Parathyroid adenoma (tissue), 2 donors: ENCODE measurements at regions not wholly inside any gene's neighbourhood (a gene's known extent, or its start where the extent isn't known, plus 50 kb on each side); places are given as distances from the start of the nearest gene placed in this dataset.

ENCODE experiments used
- H2AFZ ChIP-seq: fragments of 300-600 bp; sonication (generic); one replicate; pipeline ENCODE4 v1.7.0; 2017; ENCODE audit warnings: antibody characterized with exemption, mild to moderate bottlenecking
- H3K27ac ChIP-seq: fragments of 300-600 bp; sonication (generic); one replicate; pipeline ENCODE4 v1.7.0; 2017
- H3K27me3 ChIP-seq: fragments of 300-600 bp; sonication (generic); one replicate; pipeline ENCODE4 v1.7.0; 2017; ENCODE audit warnings: low read length; ENCODE audit not compliant: control insufficient read depth, insufficient read depth
- H3K36me3 ChIP-seq: fragments of 300-600 bp; sonication (generic); one replicate; pipeline ENCODE4 v1.7.0; 2017; ENCODE audit warnings: low read length; ENCODE audit not compliant: control insufficient read depth, insufficient read depth
- H3K4me1 ChIP-seq: fragments of 300-600 bp; sonication (generic); one replicate; pipeline ENCODE4 v1.7.0; 2017; ENCODE audit warnings: control low read depth
- H3K4me2 ChIP-seq: fragments of 300-600 bp; sonication (generic); one replicate; pipeline ENCODE4 v1.7.0; 2017; ENCODE audit warnings: low read length
- H3K4me3 ChIP-seq: fragments of 300-600 bp; sonication (generic); one replicate; pipeline ENCODE4 v1.7.0; 2017; ENCODE audit warnings: low read depth, low read length
- H3K79me2 ChIP-seq: fragments of 300-600 bp; sonication (generic); one replicate; pipeline ENCODE4 v1.7.0; 2017; ENCODE audit warnings: control low read depth
- H3K9ac ChIP-seq: fragments of 300-600 bp; sonication (generic); one replicate; pipeline ENCODE4 v1.7.0; 2017; ENCODE audit warnings: mild to moderate bottlenecking
- H3K9me3 ChIP-seq: fragments of 300-600 bp; sonication (generic); one replicate; pipeline ENCODE4 v1.7.0; 2017; ENCODE audit warnings: low read length; ENCODE audit not compliant: control insufficient read depth
- CTCF ChIP-seq: fragments of 300-600 bp; sonication (generic); IDR thresholded peaks from one replicate; pipeline ENCODE4 v1.7.0; 2017; ENCODE audit warnings: antibody characterized with exemption, mild to moderate bottlenecking
- donor health status: primary hyperparathyroidism.

GRCh38 chr12:83866477-83866876, 1046.1 kb downstream of the SLC6A15 start:
- Histone ChIP-seq H3K9me3 (no peaks in the 10 kb centered on the region), H3K4me1 (no peaks in the 10 kb centered on the region), H3K27ac (no peak overlapping the region), H3K27me3 (no peaks in the 10 kb centered on the region), H3K36me3 (no peaks in the 10 kb centered on the region), H3K9ac (no peak overlapping the region), H3K4me3 (no peak overlapping the region), H3K79me2 (no peaks in the 10 kb centered on the region), H3K4me2 (no peak overlapping the region), H2AFZ (no peak overlapping the region)
- TF ChIP-seq CTCF = no peak

- no peak overlapping the region for H3K27ac ChIP-seq
Measured at GRCh38 chr12:83865431-83865830, 1047.2 kb downstream of the SLC6A15 start.

GRCh38 chr12:83864054-83864453, 1048.5 kb downstream of the SLC6A15 start:
- no peak overlapping the region for H3K4me3 ChIP-seq
- no peaks in the 10 kb centered on the region for H3K4me1 ChIP-seq
- no peaks in the 10 kb centered on the region for H3K36me3 ChIP-seq
- no peaks in the 10 kb centered on the region for H3K79me2 ChIP-seq
- no peak for TF ChIP-seq CTCF
- no peaks in the 10 kb centered on the region for H3K27me3 ChIP-seq
- no peak overlapping the region for H3K27ac ChIP-seq
- H3K9me3 ChIP-seq = no peaks in the 10 kb centered on the region
- H2AFZ ChIP-seq = no peak overlapping the region
- H3K9ac ChIP-seq = no peak overlapping the region
- no peak overlapping the region for H3K4me2 ChIP-seq

More at GRCh38 chr12:83865431-83865830, 1047.2 kb downstream of the SLC6A15 start:
- no peaks in the 10 kb centered on the region for H3K27me3 ChIP-seq
- TF ChIP-seq CTCF = no peak
- no peak overlapping the region for H3K4me2 ChIP-seq
- H2AFZ ChIP-seq = no peak overlapping the region
- no peaks in the 10 kb centered on the region for H3K4me1 ChIP-seq
- H3K79me2 ChIP-seq = no peaks in the 10 kb centered on the region
- no peaks in the 10 kb centered on the region for H3K9me3 ChIP-seq
- no peak overlapping the region for H3K4me3 ChIP-seq
- H3K9ac ChIP-seq = no peak overlapping the region
- H3K36me3 ChIP-seq = no peaks in the 10 kb centered on the region

GRCh38 chr12:83859021-83859420, 1053.6 kb downstream of the SLC6A15 start:
- no peaks in the 10 kb centered on the region for H3K79me2 ChIP-seq
- TF ChIP-seq CTCF = no peak
- H3K4me1 ChIP-seq = no peaks in the 10 kb centered on the region
- no peak overlapping the region for H3K27ac ChIP-seq
- H3K36me3 ChIP-seq = no peaks in the 10 kb centered on the region
- H3K4me3 ChIP-seq = no peak overlapping the region
- no peaks in the 10 kb centered on the region for H3K27me3 ChIP-seq
- H2AFZ ChIP-seq = no peak overlapping the region
- H3K4me2 ChIP-seq = no peak overlapping the region
- peaks cover 3% of the 10 kb centered on the region for H3K9me3 ChIP-seq
- no peak overlapping the region for H3K9ac ChIP-seq

GRCh38 chr12:83856803-83857202, 1055.8 kb downstream of the SLC6A15 start:
- H3K36me3 ChIP-seq = no peaks in the 10 kb centered on the region
- no peak for TF ChIP-seq CTCF
- H2AFZ ChIP-seq = no peak overlapping the region
- H3K9me3 ChIP-seq = peaks cover 3% of the 10 kb centered on the region
- H3K4me2 ChIP-seq = no peak overlapping the region
- H3K27ac ChIP-seq = no peak overlapping the region
- no peak overlapping the region for H3K4me3 ChIP-seq
- H3K27me3 ChIP-seq = no peaks in the 10 kb centered on the region
- no peak overlapping the region for H3K9ac ChIP-seq
- no peaks in the 10 kb centered on the region for H3K4me1 ChIP-seq
- H3K79me2 ChIP-seq = no peaks in the 10 kb centered on the region
